GM13977 (cell line): ENCODE measurements at regions not wholly inside any gene's neighbourhood (a gene's known extent, or its start where the extent isn't known, plus 50 kb on each side); places are given as distances from the start of the nearest gene placed in this dataset.
"Not testable (repeated sequence)": the region's sequence is repeated elsewhere in the genome, so short reads cannot be mapped to it uniquely, and the experiment has no call there.

ENCODE experiments used
- DNase-seq: peaks from one replicate; pipeline ENCODE4 v3.0.0; 2012; ENCODE audit warnings: low spot score
- in situ Hi-C: fragments of 300-500 bp; cut with MboI; formaldehyde crosslinking; loops from one replicate; pipeline ENCODE4 v1.12.0; 2022; ENCODE audit warnings: low sequenced_read_pairs, low pct_unique_long_range_greater_than_20kb, mixed read lengths, inconsistent platforms; ENCODE audit not compliant: unreplicated experiment
- TF ChIP-seq, protein P1 (sequence below): IDR thresholded peaks from 2 replicates; pipeline ENCODE4 v1.5.1; 2012; ENCODE audit warnings: mild to moderate bottlenecking, control low read depth; ENCODE audit not compliant: insufficient read depth; ENCODE audit errors: extremely low read depth, missing control alignments

DNA sequence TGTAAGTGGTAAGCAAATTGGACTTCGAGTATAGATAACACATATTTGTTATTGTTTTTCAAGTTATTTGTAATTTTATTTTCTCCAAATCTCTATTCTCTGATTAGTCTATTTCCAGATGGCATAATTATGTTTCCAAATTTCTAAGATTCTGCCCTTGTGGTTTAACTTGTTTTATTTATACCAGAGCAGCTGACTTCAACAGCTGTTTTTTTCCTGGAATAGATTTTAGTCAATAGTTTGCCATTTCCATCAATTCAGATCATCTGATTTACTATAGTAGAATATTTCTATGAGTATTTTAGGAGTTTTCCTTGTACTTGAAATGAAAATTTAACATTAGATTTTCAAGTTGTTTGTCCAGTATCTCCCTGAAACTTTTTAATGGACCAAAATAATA lies 848.7 kb upstream of the MIR17HG start:
- TF ChIP-seq, protein P1, sequence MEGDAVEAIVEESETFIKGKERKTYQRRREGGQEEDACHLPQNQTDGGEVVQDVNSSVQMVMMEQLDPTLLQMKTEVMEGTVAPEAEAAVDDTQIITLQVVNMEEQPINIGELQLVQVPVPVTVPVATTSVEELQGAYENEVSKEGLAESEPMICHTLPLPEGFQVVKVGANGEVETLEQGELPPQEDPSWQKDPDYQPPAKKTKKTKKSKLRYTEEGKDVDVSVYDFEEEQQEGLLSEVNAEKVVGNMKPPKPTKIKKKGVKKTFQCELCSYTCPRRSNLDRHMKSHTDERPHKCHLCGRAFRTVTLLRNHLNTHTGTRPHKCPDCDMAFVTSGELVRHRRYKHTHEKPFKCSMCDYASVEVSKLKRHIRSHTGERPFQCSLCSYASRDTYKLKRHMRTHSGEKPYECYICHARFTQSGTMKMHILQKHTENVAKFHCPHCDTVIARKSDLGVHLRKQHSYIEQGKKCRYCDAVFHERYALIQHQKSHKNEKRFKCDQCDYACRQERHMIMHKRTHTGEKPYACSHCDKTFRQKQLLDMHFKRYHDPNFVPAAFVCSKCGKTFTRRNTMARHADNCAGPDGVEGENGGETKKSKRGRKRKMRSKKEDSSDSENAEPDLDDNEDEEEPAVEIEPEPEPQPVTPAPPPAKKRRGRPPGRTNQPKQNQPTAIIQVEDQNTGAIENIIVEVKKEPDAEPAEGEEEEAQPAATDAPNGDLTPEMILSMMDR: no peak
- DNase-seq: no peak
- in situ Hi-C loops: no loop called here

DNA sequence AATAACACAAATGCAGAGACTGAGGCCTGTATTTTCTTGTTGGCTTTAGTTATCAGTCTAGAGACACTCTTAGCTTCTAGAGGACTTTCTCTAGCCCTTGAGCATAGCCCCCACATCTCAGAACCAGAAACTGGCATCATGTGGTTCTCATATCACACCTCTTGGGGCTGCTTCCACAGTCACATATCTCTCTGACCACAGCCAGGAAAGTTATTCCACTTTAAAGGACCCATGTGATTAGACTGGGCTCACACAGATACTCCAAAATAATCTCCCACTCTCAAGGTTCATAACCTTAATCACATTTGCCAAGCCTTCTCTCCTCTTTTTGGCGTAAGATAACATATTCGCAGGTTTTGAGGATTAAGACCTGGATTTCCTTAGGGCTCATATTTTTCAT lies 846.9 kb upstream of the MIR17HG start:
- in situ Hi-C loops: no loop called here
- no peak for DNase-seq
- TF ChIP-seq, protein P1: no peak

DNA sequence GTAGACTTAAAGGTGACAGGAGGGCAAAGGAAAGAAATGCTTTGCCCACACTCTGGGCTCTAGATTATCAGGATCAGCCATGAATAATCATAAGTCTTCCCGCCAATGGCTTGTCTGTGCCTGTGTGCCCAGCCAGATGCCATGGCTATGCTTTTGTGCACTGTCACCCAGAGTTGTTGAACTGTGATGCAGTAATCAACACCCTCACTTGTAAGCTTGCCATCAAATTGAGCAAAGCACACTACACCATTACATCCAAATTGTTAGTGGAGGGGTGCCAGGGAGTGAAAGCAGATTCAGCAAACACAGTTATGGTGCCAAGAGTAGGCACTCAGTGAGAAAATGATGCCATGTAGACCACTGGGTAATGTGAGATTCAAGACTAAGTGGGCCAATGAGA lies 845.3 kb upstream of the MIR17HG start:
- TF ChIP-seq, protein P1: no peak
- in situ Hi-C loops: no loop called here
- DNase-seq: no peak

DNA sequence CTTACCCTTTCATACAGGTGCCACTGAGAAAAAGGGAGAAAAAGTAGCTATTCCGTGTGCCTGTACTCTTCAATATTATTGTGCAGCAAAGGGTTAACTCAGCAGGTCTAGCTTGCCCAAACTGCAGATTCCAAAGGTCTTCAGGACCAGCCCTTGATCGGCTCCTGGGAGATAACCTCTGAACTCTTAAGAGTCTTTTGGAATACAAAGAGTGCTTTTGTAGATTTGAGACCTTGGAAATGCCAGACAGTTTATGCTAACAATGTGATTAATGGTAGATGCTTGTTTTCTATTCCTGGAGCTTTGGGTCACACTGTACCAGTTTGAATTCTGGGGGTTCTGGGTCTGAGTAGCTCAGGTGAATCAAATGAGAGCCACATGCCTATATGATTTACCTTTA lies 844.7 kb upstream of the MIR17HG start:
- no peak for DNase-seq
- TF ChIP-seq, protein P1: no peak
- in situ Hi-C loops: no loop called here

DNA sequence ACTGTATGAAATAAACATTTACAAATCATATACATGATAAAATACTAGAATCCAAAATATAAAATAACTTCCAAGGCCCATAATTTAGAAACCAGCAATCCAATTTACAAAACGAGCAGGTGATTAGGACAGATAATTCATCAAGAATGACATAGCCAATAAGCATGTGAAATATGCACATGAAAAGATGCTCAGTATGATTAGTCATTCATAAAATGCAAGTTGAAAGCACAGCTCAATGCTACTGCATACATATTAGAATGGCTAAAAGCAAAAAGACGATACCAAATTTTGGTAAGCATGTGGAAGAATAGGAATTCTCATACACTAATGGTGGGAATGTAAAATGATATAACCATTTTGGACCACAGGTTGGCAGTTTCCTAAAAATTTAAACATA lies 837.2 kb upstream of the MIR17HG start:
- in situ Hi-C loops: no loop called here
- TF ChIP-seq, protein P1: no peak
- DNase-seq: no peak

DNA sequence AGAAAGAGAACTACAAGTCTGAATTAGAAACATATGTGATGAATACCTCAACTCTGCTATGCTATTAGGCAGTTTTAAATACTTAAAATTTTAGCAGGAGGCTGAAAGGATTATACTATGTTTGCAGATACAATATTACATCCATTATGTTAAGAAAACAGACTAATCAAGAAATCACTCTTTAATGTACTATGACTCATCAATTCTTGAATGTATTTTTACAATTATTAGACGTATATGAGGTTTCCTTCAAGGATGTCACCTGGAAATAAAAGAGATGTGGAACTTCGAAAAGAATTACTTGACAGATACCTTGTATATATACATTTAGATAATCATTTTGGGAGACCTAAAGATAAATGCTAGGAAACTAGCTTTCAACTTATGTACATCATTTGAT lies 835.6 kb upstream of the MIR17HG start:
- in situ Hi-C loops: no loop called here
- TF ChIP-seq, protein P1: no peak
- DNase-seq: no peak

DNA sequence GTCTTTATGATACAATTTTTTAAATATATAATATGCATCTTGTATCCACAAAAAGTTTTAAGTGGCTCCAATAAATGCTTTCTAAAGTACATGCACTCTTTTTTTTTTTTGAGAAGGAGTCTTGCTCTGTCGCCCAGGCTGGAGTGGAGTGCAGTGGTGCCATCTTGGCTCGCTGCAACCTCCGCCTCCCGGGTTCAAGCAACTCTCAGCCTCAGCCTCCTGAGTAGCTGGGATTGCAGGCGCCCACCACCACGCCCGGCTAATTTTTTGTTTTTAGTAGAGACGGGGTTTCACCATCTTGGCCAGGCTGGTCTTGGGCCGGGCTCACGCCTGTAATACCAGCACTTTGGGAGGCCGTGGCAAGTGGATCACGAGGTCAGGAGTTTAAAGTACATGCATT lies 832.8 kb upstream of the MIR17HG start:
- DNase-seq, in situ Hi-C loops: not testable (repeated sequence)

DNA sequence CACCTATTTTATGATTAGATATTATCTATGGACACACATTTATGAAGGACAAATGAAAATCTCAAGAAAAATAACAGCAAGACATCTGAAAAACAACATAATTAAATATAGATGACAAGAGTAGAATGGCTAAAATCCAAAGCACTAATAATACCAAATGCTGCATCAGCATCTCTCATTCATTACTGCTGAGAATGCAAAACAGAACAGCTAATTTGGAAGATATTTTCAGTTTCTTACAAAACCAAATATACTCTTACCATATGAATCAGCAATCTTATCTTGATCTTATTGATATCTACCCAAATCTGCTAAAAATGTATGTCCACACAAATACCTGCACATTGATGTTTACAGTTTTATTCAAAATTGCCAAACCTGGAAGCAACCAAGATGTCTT lies 829.1 kb upstream of the MIR17HG start:
- TF ChIP-seq, protein P1: no peak
- in situ Hi-C loops: no loop called here
- DNase-seq: no peak
